ENCODE measurements at regions not wholly inside any gene's neighbourhood (a gene's known extent, or its start where the extent isn't known, plus 50 kb on each side); places are given as distances from the start of the nearest gene placed in this dataset.

GRCh38 chr4:19092797-19093196 lies 1071.2 kb upstream of the LCORL start:
- no peaks in the 10 kb centered on the region for H3K4me1 Mint-ChIP-seq
- no peaks in the 10 kb centered on the region for H3K36me3 Mint-ChIP-seq (ENCODE audit: low read depth)
- ATAC-seq (no peak), DNase-seq (no peak)
- no peak overlapping the region for H3K27ac Mint-ChIP-seq
- H3K27me3 Mint-ChIP-seq, result no peaks in the 10 kb centered on the region
- peaks cover 3% of the 10 kb centered on the region for H3K9me3 Mint-ChIP-seq
- H3K4me3 Mint-ChIP-seq, result no peak overlapping the region

- Mint-ChIP-seq H3K36me3 (ENCODE audit: low read depth) (no peaks in the 10 kb centered on the region), H3K27me3 (no peaks in the 10 kb centered on the region), H3K9me3 (peaks cover 8% of the 10 kb centered on the region), H3K27ac (no peak overlapping the region), H3K4me1 (no peaks in the 10 kb centered on the region), H3K4me3 (no peak overlapping the region)
- no peak for DNase-seq
- no peak for ATAC-seq
Measured at GRCh38 chr4:19074036-19074435, 1052.5 kb upstream of the LCORL start.

- Mint-ChIP-seq H3K4me1 (no peaks in the 10 kb centered on the region), H3K9me3 (peaks cover 32% of the 10 kb centered on the region), H3K27me3 (no peaks in the 10 kb centered on the region), H3K27ac (no peak overlapping the region), H3K36me3 (ENCODE audit: low read depth) (no peaks in the 10 kb centered on the region), H3K4me3 (no peak overlapping the region)
- no peak for ATAC-seq
- no peak for DNase-seq
Measured at GRCh38 chr4:19063662-19064061, 1042.1 kb upstream of the LCORL start.

DNA sequence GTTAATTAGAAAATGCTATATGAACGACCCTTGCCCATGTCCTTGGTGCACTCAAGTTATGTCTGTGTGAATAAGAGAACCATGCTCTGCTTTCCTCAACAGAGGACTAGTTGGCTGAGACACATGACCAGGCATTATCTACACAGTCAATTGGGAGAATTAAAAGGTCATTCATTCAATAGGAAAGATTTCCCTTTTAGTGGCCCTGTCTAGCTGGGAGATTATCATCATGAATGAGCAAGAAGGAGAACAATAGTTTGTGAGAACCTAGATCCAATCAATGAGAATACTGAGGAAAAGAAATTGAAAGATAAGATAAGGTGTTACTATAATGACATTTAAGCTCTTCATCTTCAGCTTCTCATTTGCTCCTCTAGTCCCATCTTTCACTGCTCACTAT lies 1033.4 kb upstream of the LCORL start:
- H3K27ac Mint-ChIP-seq, result no peak overlapping the region
- no peaks in the 10 kb centered on the region for H3K4me1 Mint-ChIP-seq
- no peak overlapping the region for H3K4me3 Mint-ChIP-seq
- peaks cover 10% of the 10 kb centered on the region for H3K9me3 Mint-ChIP-seq
- DNase-seq (no peak), ATAC-seq (no peak)
- no peaks in the 10 kb centered on the region for H3K36me3 Mint-ChIP-seq (ENCODE audit: low read depth)
- no peaks in the 10 kb centered on the region for H3K27me3 Mint-ChIP-seq

DNA sequence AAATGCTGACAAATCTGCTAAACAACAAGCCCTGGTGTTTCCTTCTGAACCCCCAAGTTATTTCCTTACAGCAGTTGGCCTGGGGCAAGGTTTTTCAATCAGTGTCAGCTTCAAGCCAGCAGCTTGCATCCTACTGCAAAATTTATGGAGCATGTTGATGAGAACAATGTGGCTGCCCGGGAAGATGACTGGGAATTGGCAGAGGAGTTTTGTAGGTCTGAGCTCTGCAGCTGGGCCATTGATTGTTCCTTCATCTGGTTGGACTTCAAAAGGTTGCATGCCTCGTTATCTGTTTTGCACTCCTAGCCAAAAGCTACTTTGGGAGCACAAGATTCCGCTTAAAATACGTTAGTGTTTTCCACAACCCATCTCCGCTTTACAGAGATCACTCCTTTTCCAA lies 1030.3 kb upstream of the LCORL start:
- H3K4me1 Mint-ChIP-seq, result no peaks in the 10 kb centered on the region
- H3K4me3 Mint-ChIP-seq, result no peak overlapping the region
- no peak overlapping the region for H3K27ac Mint-ChIP-seq
- no peaks in the 10 kb centered on the region for H3K27me3 Mint-ChIP-seq
- no peak for DNase-seq
- H3K36me3 Mint-ChIP-seq (ENCODE audit: low read depth), result no peaks in the 10 kb centered on the region
- no peak for ATAC-seq
- peaks cover 10% of the 10 kb centered on the region for H3K9me3 Mint-ChIP-seq

GRCh38 chr4:19047279-19047880 lies 1025.8 kb upstream of the LCORL start:
- H3K27ac Mint-ChIP-seq, result no peak overlapping the region
- no peak overlapping the region for H3K4me3 Mint-ChIP-seq
- no peaks in the 10 kb centered on the region for H3K4me1 Mint-ChIP-seq
- ATAC-seq, result no peak
- DNase-seq, result no peak
- no peaks in the 10 kb centered on the region for H3K27me3 Mint-ChIP-seq
- peaks cover 2% of the 10 kb centered on the region for H3K36me3 Mint-ChIP-seq (ENCODE audit: low read depth)
- H3K9me3 Mint-ChIP-seq, result peaks cover 18% of the 10 kb centered on the region

DNA sequence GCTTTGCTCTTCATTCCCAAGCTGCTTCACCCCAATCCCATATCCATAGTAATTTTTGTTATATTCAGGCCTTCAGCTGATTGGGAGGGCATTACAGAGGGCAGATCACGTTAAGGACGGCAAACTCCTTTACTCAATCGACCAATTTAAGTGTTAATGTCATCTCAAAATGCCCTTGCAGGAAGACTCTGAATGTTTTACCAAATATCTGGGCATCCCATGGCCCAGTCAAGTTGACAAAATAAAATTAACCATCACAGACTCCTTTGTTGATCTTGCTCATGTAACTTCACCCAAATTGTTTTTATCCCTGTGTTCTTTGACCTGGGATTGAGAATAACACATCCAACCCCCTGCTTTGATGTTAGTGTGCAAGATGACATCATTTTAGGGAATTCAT lies 1018.3 kb upstream of the LCORL start:
- ATAC-seq (no peak), DNase-seq (no peak)
- no peaks in the 10 kb centered on the region for H3K27me3 Mint-ChIP-seq
- no peak overlapping the region for H3K4me3 Mint-ChIP-seq
- H3K27ac Mint-ChIP-seq, result no peak overlapping the region
- no peaks in the 10 kb centered on the region for H3K4me1 Mint-ChIP-seq
- H3K9me3 Mint-ChIP-seq, result peaks cover 10% of the 10 kb centered on the region
- H3K36me3 Mint-ChIP-seq (ENCODE audit: low read depth), result no peaks in the 10 kb centered on the region

DNA sequence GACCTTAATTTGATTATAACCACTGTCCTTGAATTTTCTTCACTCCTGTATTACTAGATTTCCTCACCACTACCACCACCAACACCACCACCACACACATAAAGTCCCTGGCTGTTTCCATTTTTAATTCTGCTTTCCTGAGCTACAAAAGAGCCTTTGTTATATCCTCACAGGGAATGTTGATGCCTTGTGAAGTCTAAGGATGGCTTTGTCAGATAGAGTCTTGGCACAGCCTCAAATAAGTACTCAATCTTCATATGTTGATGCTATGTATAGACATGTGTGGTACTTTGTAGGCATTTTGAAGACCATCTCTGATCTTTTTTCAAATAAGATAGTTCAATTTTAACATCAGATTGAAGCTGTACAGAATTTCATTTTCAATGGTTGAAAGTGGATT lies 1016.7 kb upstream of the LCORL start:
- ATAC-seq, result no peak
- Mint-ChIP-seq H3K4me1 (no peaks in the 10 kb centered on the region), H3K27ac (no peak overlapping the region), H3K4me3 (no peak overlapping the region), H3K27me3 (no peaks in the 10 kb centered on the region), H3K9me3 (peaks cover 10% of the 10 kb centered on the region), H3K36me3 (ENCODE audit: low read depth) (no peaks in the 10 kb centered on the region)
- DNase-seq, result no peak

DNA sequence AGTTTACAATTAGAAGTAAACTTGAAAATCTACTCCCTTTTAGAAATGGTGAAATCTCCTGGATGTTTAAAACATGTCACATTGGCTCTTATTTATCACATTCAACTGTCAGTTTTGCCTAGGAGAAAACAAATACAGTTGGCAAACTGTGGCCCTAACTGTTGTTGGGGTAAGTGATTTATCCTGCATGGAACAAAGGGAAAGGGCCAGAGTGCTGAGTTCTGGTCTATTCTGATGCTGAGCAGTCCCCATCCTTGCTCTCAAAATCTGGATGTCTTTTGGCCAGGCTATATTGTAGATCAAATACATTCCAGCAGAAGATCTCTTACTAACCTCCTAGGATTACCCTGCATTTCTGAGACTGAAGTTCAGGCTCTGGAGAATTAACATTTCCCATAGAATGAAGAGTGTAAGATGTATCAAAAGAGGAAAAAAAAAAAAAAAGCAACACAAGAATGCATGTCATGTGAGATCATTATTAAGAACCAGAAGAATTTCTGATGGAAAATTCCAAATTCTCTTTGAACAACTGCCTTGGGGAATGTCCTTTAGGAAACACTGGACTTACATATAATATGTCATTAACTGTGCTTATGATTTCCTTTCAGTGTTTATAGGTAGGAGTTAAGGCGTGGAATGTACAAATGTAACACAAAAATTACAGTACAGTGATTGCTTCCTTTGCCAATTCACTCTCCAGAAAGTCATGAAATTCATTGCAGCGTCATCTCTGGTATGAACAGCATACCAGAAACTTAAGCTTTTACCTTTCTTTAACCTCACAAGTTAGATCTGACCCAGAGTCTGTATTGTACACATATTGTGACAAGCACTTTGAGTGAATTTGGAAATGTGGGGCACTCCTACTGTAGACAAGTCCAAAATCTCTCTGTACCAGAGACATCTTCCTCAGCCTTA lies 1012.5 kb upstream of the LCORL start:
- Mint-ChIP-seq H3K36me3 (ENCODE audit: low read depth) (no peaks in the 10 kb centered on the region), H3K4me1 (no peaks in the 10 kb centered on the region), H3K27me3 (no peaks in the 10 kb centered on the region), H3K27ac (no peak overlapping the region), H3K4me3 (no peak overlapping the region), H3K9me3 (peaks cover 13% of the 10 kb centered on the region)
- no peak for ATAC-seq
- no peak for DNase-seq

GRCh38 chr4:19030536-19030935 lies 1009.0 kb upstream of the LCORL start:
- H3K4me3 Mint-ChIP-seq, result no peak overlapping the region
- DNase-seq (no peak), ATAC-seq (no peak)
- peaks cover 6% of the 10 kb centered on the region for H3K9me3 Mint-ChIP-seq
- H3K27ac Mint-ChIP-seq, result no peak overlapping the region
- H3K27me3 Mint-ChIP-seq, result no peaks in the 10 kb centered on the region
- no peaks in the 10 kb centered on the region for H3K36me3 Mint-ChIP-seq (ENCODE audit: low read depth)
- H3K4me1 Mint-ChIP-seq, result no peaks in the 10 kb centered on the region

GRCh38 chr4:19030048-19030447 lies 1008.5 kb upstream of the LCORL start:
- DNase-seq (no peak), ATAC-seq (no peak)
- Mint-ChIP-seq H3K36me3 (ENCODE audit: low read depth) (no peaks in the 10 kb centered on the region), H3K9me3 (peaks cover 6% of the 10 kb centered on the region), H3K27me3 (no peaks in the 10 kb centered on the region), H3K27ac (no peak overlapping the region), H3K4me1 (no peaks in the 10 kb centered on the region), H3K4me3 (no peak overlapping the region)

DNA sequence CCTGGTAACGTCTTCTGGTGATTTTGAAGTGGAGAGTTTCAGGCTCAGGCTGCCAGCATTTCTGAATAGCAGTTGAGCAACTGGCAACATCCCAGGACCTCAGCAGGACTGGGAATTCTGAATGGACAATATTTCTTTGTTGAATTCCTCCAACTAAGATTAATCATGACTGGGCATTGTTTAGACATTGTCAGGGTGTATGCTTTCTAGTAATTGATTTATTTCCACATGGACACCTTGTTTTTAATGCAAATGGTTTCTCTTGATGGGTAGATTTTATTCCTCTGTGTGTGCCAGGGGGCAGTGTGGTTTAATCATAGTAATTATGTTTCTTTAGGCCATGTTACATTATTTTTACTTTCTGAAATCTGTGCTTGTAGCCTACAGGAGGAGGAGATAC lies 1004.7 kb upstream of the LCORL start:
- no peak overlapping the region for H3K27ac Mint-ChIP-seq
- H3K36me3 Mint-ChIP-seq (ENCODE audit: low read depth), result no peaks in the 10 kb centered on the region
- no peaks in the 10 kb centered on the region for H3K4me1 Mint-ChIP-seq
- ATAC-seq (no peak), DNase-seq (no peak)
- no peaks in the 10 kb centered on the region for H3K27me3 Mint-ChIP-seq
- H3K9me3 Mint-ChIP-seq, result peaks cover 14% of the 10 kb centered on the region
- no peak overlapping the region for H3K4me3 Mint-ChIP-seq

GRCh38 chr4:19025031-19025430 lies 1003.5 kb upstream of the LCORL start:
- H3K4me3 Mint-ChIP-seq, result no peak overlapping the region
- no peaks in the 10 kb centered on the region for H3K4me1 Mint-ChIP-seq

GRCh38 chr4:19024047-19024446 lies 1002.5 kb upstream of the LCORL start:
- Mint-ChIP-seq H3K36me3 (ENCODE audit: low read depth) (no peaks in the 10 kb centered on the region), H3K27me3 (no peaks in the 10 kb centered on the region), H3K4me3 (no peak overlapping the region), H3K27ac (no peak overlapping the region), H3K4me1 (no peaks in the 10 kb centered on the region), H3K9me3 (peaks cover 13% of the 10 kb centered on the region)
- ATAC-seq (no peak), DNase-seq (no peak)

More at GRCh38 chr4:19025031-19025430, 1003.5 kb upstream of the LCORL start:
- no peak for DNase-seq
- H3K27ac Mint-ChIP-seq, result no peak overlapping the region
- no peak for ATAC-seq
- no peaks in the 10 kb centered on the region for H3K27me3 Mint-ChIP-seq
- H3K9me3 Mint-ChIP-seq, result peaks cover 17% of the 10 kb centered on the region
- H3K36me3 Mint-ChIP-seq (ENCODE audit: low read depth), result no peaks in the 10 kb centered on the region

GRCh38 chr4:19021617-19022016 lies 1000.1 kb upstream of the LCORL start:
- no peaks in the 10 kb centered on the region for H3K4me1 Mint-ChIP-seq
- no peak overlapping the region for H3K27ac Mint-ChIP-seq
- DNase-seq (no peak), ATAC-seq (no peak)
- H3K36me3 Mint-ChIP-seq (ENCODE audit: low read depth), result no peaks in the 10 kb centered on the region
- H3K27me3 Mint-ChIP-seq, result no peaks in the 10 kb centered on the region
- H3K9me3 Mint-ChIP-seq, result peaks cover 13% of the 10 kb centered on the region
- H3K4me3 Mint-ChIP-seq, result no peak overlapping the region

Measured in activated naive CD8-positive, alpha-beta T cell treated with anti-CD3 and anti-CD28 coated beads, Interleukin-2, amount 50 U/mL, for 24 hours (primary cell).